Lung microvascular endothelial cell (primary cell): ENCODE measurements at regions not wholly inside any gene's neighbourhood (a gene's known extent, or its start where the extent isn't known, plus 50 kb on each side); places are given as distances from the start of the nearest gene placed in this dataset.

Experiments
- DNase-seq, 2 donors: peaks; one replicate each; pipeline versions ENCODE4 v3.0.0 to v3.0.0-alpha.2; 2010; ENCODE audit warnings: low read depth in 2 of 2

- DNase-seq, result no peak
Measured at GRCh38 chr7:41007811-41008210, 695.1 kb downstream of the INHBA start.

GRCh38 chr7:41007351-41007751 lies 695.5 kb downstream of the INHBA start:
- peak in 1 of 2 donors; percentile 75 for DNase-seq

- DNase-seq, result no peak
Measured at GRCh38 chr7:41006306-41006995, 696.4 kb downstream of the INHBA start.

GRCh38 chr7:41005374-41005901 lies 697.5 kb downstream of the INHBA start:
- DNase-seq, result peak in 1 of 2 donors; percentile 78

GRCh38 chr7:41003977-41004376 lies 698.9 kb downstream of the INHBA start:
- no peak for DNase-seq

- no peak for DNase-seq
Measured at GRCh38 chr7:41003611-41003940, 699.3 kb downstream of the INHBA start.

- DNase-seq, result peak; percentile 78
Measured at GRCh38 chr7:41002741-41003610, 699.9 kb downstream of the INHBA start.

GRCh38 chr7:41000042-41000441 lies 702.8 kb downstream of the INHBA start:
- DNase-seq, result no peak

GRCh38 chr7:40996233-40996677 lies 706.6 kb downstream of the INHBA start:
- no peak for DNase-seq

GRCh38 chr7:40990841-40991240 lies 712.0 kb downstream of the INHBA start:
- no peak for DNase-seq

- DNase-seq, result no peak
Measured at GRCh38 chr7:40987571-40987970, 715.3 kb downstream of the INHBA start.

- DNase-seq, result no peak
Measured at GRCh38 chr7:40986351-40986873, 716.5 kb downstream of the INHBA start.

GRCh38 chr7:40983111-40983510 lies 719.8 kb downstream of the INHBA start:
- DNase-seq, result no peak

- no peak for DNase-seq
Measured at GRCh38 chr7:40979296-40979695, 723.6 kb downstream of the INHBA start.

- no peak for DNase-seq
Measured at GRCh38 chr7:40978047-40978446, 724.8 kb downstream of the INHBA start.

GRCh38 chr7:40977533-40977932 lies 725.4 kb downstream of the INHBA start:
- DNase-seq, result no peak

GRCh38 chr7:40972426-40972825 lies 730.5 kb downstream of the INHBA start:
- DNase-seq, result no peak

GRCh38 chr7:40969641-40970040 lies 733.2 kb downstream of the INHBA start:
- DNase-seq, result peak in 1 of 2 donors; percentile 64

- DNase-seq, result no peak
Measured at GRCh38 chr7:40966693-40967092, 736.2 kb downstream of the INHBA start.

GRCh38 chr7:40965774-40966173 lies 737.1 kb downstream of the INHBA start:
- DNase-seq, result no peak

GRCh38 chr7:40965016-40965415 lies 737.9 kb downstream of the INHBA start:
- DNase-seq, result no peak

- DNase-seq, result no peak
Measured at GRCh38 chr7:40964610-40965009, 738.3 kb downstream of the INHBA start.
